H1 (cell line): ENCODE measurements at regions not wholly inside any gene's neighbourhood (a gene's known extent, or its start where the extent isn't known, plus 50 kb on each side); places are given as distances from the start of the nearest gene placed in this dataset.

Source experiments
- CTCF ChIA-PET: fragments of 300-600 bp; sonication (Branson Sonifier 250); formaldehyde crosslinking; loops from one replicate; lab custom pipeline; 2021; ENCODE audit not compliant: partially characterized antibody; lab: Charles Lee
- POLR2A ChIA-PET: fragments of 300-600 bp; sonication (Branson Sonifier 250); formaldehyde crosslinking; loops from one replicate; lab custom pipeline; 2021; ENCODE audit warnings: inconsistent platforms; ENCODE audit not compliant: partially characterized antibody; lab: Charles Lee
- DNase-seq, 2 experiments: peaks; one replicate each; pipeline versions ENCODE4 v3.0.0 to v3.0.0-alpha.2; 2010 to 2022; ENCODE audit warnings: low spot score in 2 of 2, low read depth in 1 of 2, mixed read lengths in 1 of 2
- FAIRE-seq: peaks from 2 replicates; lab custom pipeline; 2011; peaks lifted over from hg19 to GRCh38; lab: Jason Lieb, UNC
- H2AFZ ChIP-seq: 2 replicates; pipeline ENCODE4 v1.8.1; 2012; ENCODE audit warnings: low read length, inconsistent platforms
- H2AK5ac ChIP-seq: 2 replicates; pipeline ENCODE4 v1.6.1; 2013; ENCODE audit warnings: low read depth, low read length
- H2BK120ac ChIP-seq: replicated peaks from 2 replicates; pipeline ENCODE3; 2013; ENCODE audit warnings: low read depth, low read length, inconsistent platforms
- H2BK12ac ChIP-seq: 2 replicates; pipeline ENCODE4 v1.6.1; 2013; ENCODE audit warnings: low read depth, low read length
- H2BK15ac ChIP-seq: 2 replicates; pipeline ENCODE4 v1.6.1; 2013; ENCODE audit warnings: low read length
- H2BK20ac ChIP-seq: 2 replicates; pipeline ENCODE4 v1.6.1; 2013; ENCODE audit warnings: low read length
- H2BK5ac ChIP-seq: 2 replicates; pipeline ENCODE4 v1.6.1; 2013; ENCODE audit warnings: low read depth, low read length
- H3K14ac ChIP-seq: 2 replicates; pipeline ENCODE4 v1.6.1; 2013; ENCODE audit warnings: inconsistent platforms; ENCODE audit not compliant: insufficient read length
- H3K18ac ChIP-seq: 2 replicates; pipeline ENCODE4 v1.6.1; 2013; ENCODE audit warnings: low read length; ENCODE audit errors: extremely low read depth
- H3K23ac ChIP-seq: 2 replicates; pipeline ENCODE4 v1.6.1; 2013; ENCODE audit warnings: inconsistent platforms; ENCODE audit not compliant: insufficient read length
- H3K23me2 ChIP-seq: 2 replicates; pipeline ENCODE4 v1.6.1; 2013; ENCODE audit warnings: low read depth, low read length
- H3K27ac ChIP-seq: 2 replicates; pipeline ENCODE4 v1.6.1; 2011; ENCODE audit warnings: low read depth, low read length, inconsistent platforms
- H3K27me3 ChIP-seq, 4 experiments: replicated peaks in 1 of 4; 1 replicate in 1 of 4; 2 replicates in 3 of 4; pipeline versions ENCODE4 v1.6.1 to v1.8.1; 2011 to 2013; ENCODE audit warnings: low read length in 3 of 4, mild to moderate bottlenecking in 3 of 4, inconsistent platforms in 2 of 4, mixed read lengths in 2 of 4, moderate library complexity in 1 of 4; ENCODE audit not compliant: control insufficient read depth in 3 of 4, insufficient read depth in 3 of 4; ENCODE audit errors: extremely low read depth in 1 of 4
- H3K36me3 ChIP-seq, 4 experiments: 2 replicates each; pipeline versions ENCODE4 v1.6.1 to v1.8.1; 2011 to 2013; ENCODE audit warnings: mild to moderate bottlenecking in 4 of 4, low read length in 3 of 4, moderate library complexity in 2 of 4, control low read depth in 1 of 4, inconsistent platforms in 1 of 4; ENCODE audit not compliant: insufficient read depth in 4 of 4, control insufficient read depth in 2 of 4
- H3K4ac ChIP-seq: replicated peaks from 2 replicates; pipeline ENCODE3; 2013; ENCODE audit warnings: low read length, low read depth, mixed read lengths, inconsistent platforms; ENCODE audit not compliant: insufficient read length
- H3K4me1 ChIP-seq, 4 experiments: replicated peaks in 1 of 4; 1 replicate in 1 of 4; 2 replicates in 3 of 4; pipeline versions ENCODE4 v1.6.1 to v1.8.1; 2011 to 2013; ENCODE audit warnings: low read length in 3 of 4, inconsistent platforms in 2 of 4, mixed read lengths in 1 of 4; ENCODE audit not compliant: insufficient read depth in 4 of 4, control insufficient read depth in 3 of 4
- H3K4me2 ChIP-seq, 2 experiments: 2 replicates each; pipeline versions ENCODE4 v1.6.1 to v1.8.1; 2011 to 2013; ENCODE audit warnings: low read depth in 2 of 2, low read length in 2 of 2, control low read depth in 1 of 2, inconsistent platforms in 1 of 2, mild to moderate bottlenecking in 1 of 2; ENCODE audit not compliant: insufficient read depth in 1 of 2
- H3K4me3 ChIP-seq, 4 experiments: fragments of 200-600, 300-600 bp in 1 of 4; sonication (generic), shearing (Covaris generic), sonication (Bioruptor Twin) in 1 of 4; 2 replicates each; pipeline versions ENCODE4 v1.5.1 to v1.8.1; 2011 to 2016; ENCODE audit warnings: low read length in 4 of 4, low read depth in 3 of 4, control low read depth in 2 of 4, inconsistent platforms in 2 of 4, mild to moderate bottlenecking in 2 of 4, mixed read lengths in 1 of 4, moderate library complexity in 1 of 4; ENCODE audit not compliant: insufficient read depth in 2 of 4; ENCODE audit errors: extremely low read depth in 1 of 4
- H3K56ac ChIP-seq: replicated peaks from 2 replicates; pipeline ENCODE3; 2013; ENCODE audit warnings: low read depth, mild to moderate bottlenecking, mixed read lengths, low read length, inconsistent platforms; ENCODE audit not compliant: insufficient read length
- H3K79me1 ChIP-seq: 2 replicates; pipeline ENCODE4 v1.6.1; 2013; ENCODE audit warnings: low read depth, low read length, control low read depth
- H3K79me2 ChIP-seq, 2 experiments: 2 replicates each; pipeline versions ENCODE4 v1.6.1 to v1.8.1; 2012 to 2013; ENCODE audit warnings: low read length in 2 of 2, mild to moderate bottlenecking in 2 of 2, inconsistent platforms in 1 of 2; ENCODE audit not compliant: insufficient read depth in 2 of 2, control insufficient read depth in 1 of 2
- H3K9ac ChIP-seq, 4 experiments: replicated peaks in 1 of 4; 1 replicate in 1 of 4; 2 replicates in 3 of 4; pipeline versions ENCODE4 v1.6.1 to v1.8.1; 2011 to 2013; ENCODE audit warnings: low read depth in 3 of 4, low read length in 3 of 4, control low read depth in 2 of 4, mild to moderate bottlenecking in 2 of 4, moderate library complexity in 2 of 4, inconsistent platforms in 1 of 4; ENCODE audit errors: extremely low read depth in 1 of 4
- H3K9me3 ChIP-seq, 2 experiments: 2 replicates each; pipeline versions ENCODE4 v1.6.1 to v1.8.1; 2012 to 2013; ENCODE audit warnings: mild to moderate bottlenecking in 2 of 2, moderate library complexity in 2 of 2, control low read depth in 1 of 2, inconsistent platforms in 1 of 2, low read depth in 1 of 2, low read length in 1 of 2, mixed read lengths in 1 of 2; ENCODE audit not compliant: insufficient read depth in 2 of 2
- H4K20me1 ChIP-seq, 2 experiments: replicated peaks in 1 of 2; 2 replicates each; pipeline versions ENCODE3 to v1.8.1; 2011 to 2013; ENCODE audit warnings: inconsistent platforms in 2 of 2, low read length in 2 of 2, mild to moderate bottlenecking in 1 of 2; ENCODE audit not compliant: insufficient read depth in 2 of 2, control insufficient read depth in 1 of 2
- H4K5ac ChIP-seq: 2 replicates; pipeline ENCODE4 v1.6.1; 2013; ENCODE audit warnings: low read length, low read depth, mixed read lengths, inconsistent platforms; ENCODE audit not compliant: insufficient read length
- H4K8ac ChIP-seq: 2 replicates; pipeline ENCODE4 v1.8.0; 2013; ENCODE audit warnings: mild to moderate bottlenecking, moderate library complexity, low read length, inconsistent platforms; ENCODE audit not compliant: insufficient read depth; ENCODE audit errors: extremely low read depth
- H4K91ac ChIP-seq: replicated peaks from 2 replicates; pipeline ENCODE3; 2013; ENCODE audit warnings: low read length, mixed read lengths, inconsistent platforms; ENCODE audit not compliant: insufficient read length
- ASH2L ChIP-seq: fragments of 200-600, 300-600 bp; sonication (generic); IDR thresholded peaks from one replicate; pipeline ENCODE4 v1.7.1; 2017; ENCODE audit warnings: low read length
- ATF3 ChIP-seq: IDR thresholded peaks from 2 replicates; pipeline ENCODE4 v1.6.1; 2011; ENCODE audit warnings: low read depth, mild to moderate bottlenecking, low read length; ENCODE audit not compliant: insufficient read depth
- BCL11A ChIP-seq, 2 experiments: IDR thresholded peaks; one replicate each; pipeline ENCODE4 v1.6.1; 2011; ENCODE audit warnings: low read depth in 2 of 2, low read length in 2 of 2, mild to moderate bottlenecking in 2 of 2
- CHD2 ChIP-seq: IDR thresholded peaks from 2 replicates; pipeline ENCODE4 v1.6.1; 2012; ENCODE audit warnings: low read length, improper control_type of control experiment
- EP300 ChIP-seq, 2 experiments: IDR thresholded peaks; 1 replicate in 1 of 2; 2 replicates in 1 of 2; pipeline ENCODE4 v1.6.1; 2011 to 2012; ENCODE audit warnings: low read depth in 2 of 2, low read length in 2 of 2, mild to moderate bottlenecking in 2 of 2, borderline replicate concordance in 1 of 2, inconsistent platforms in 1 of 2, moderate library complexity in 1 of 2
- FOSL1 ChIP-seq: IDR thresholded peaks from 2 replicates; pipeline ENCODE4 v1.6.1; 2011; ENCODE audit warnings: mild to moderate bottlenecking, low read depth, low read length, moderate library complexity; ENCODE audit not compliant: insufficient read depth
- JUND ChIP-seq: IDR thresholded peaks from 2 replicates; pipeline ENCODE4 v1.6.1; 2011; ENCODE audit warnings: mild to moderate bottlenecking, improper control_type of control experiment, low read length
- NANOG ChIP-seq: IDR thresholded peaks from 2 replicates; pipeline ENCODE4 v1.6.1; 2011; ENCODE audit warnings: low read length, low read depth, mild to moderate bottlenecking, inconsistent platforms; ENCODE audit not compliant: insufficient read depth, poor library complexity, severe bottlenecking
- NRF1 ChIP-seq: IDR thresholded peaks from 2 replicates; pipeline ENCODE4 v1.6.1; 2011; ENCODE audit warnings: mild to moderate bottlenecking, low read depth, low read length, improper control_type of control experiment
- RBBP5 ChIP-seq: IDR thresholded peaks from 2 replicates; pipeline ENCODE4 v1.7.1; 2012; ENCODE audit warnings: low read depth, mild to moderate bottlenecking, inconsistent platforms, low read length, moderate library complexity, borderline replicate concordance
- USF2 ChIP-seq: IDR thresholded peaks from 2 replicates; pipeline ENCODE4 v1.6.1; 2011; ENCODE audit warnings: low read length, improper control_type of control experiment
- YY1 ChIP-seq: IDR thresholded peaks from 2 replicates; pipeline ENCODE4 v1.6.1; 2011; ENCODE audit warnings: low read depth, mild to moderate bottlenecking, low read length
- WGBS, 2 experiments: shearing (Covaris generic) in 1 of 2; methylation state at CpG; one replicate each; pipeline versions ENCODE4 v1.1.6 to v1.1.7; 2013 to 2015; ENCODE audit warnings: low lambda C conversion rate in 2 of 2, mixed read lengths in 2 of 2, inconsistent platforms in 1 of 2, low coverage in 1 of 2, missing lambda C conversion rate in 1 of 2; ENCODE audit not compliant: insufficient replicate concordance in 2 of 2, insufficient coverage in 1 of 2, insufficient read length in 1 of 2; ENCODE audit errors: extremely low coverage in 1 of 2, missing lambda C conversion rate in 1 of 2; 5-methylcytosine and 5-hydroxymethylcytosine counted together

- Histone ChIP-seq H3K23me2 (peaks cover 2% of the 10 kb centered on the region; the same call in 1 of the 2 replicates), H3K27me3 (no peaks in the 10 kb centered on the region), H2AFZ (no peak overlapping the region), H3K9me3 (no peaks in the 10 kb centered on the region), H2AK5ac (no peak overlapping the region), H3K4me1 (no peaks in the 10 kb centered on the region), H4K5ac (no peak overlapping the region), H4K8ac (no peak overlapping the region), H3K36me3 (no peaks in the 10 kb centered on the region), H3K23ac (no peak overlapping the region), H4K20me1 (no peaks in the 10 kb centered on the region), H2BK120ac (no peak overlapping the region), H3K4ac (no peak overlapping the region), H3K4me3 (no peak overlapping the region), H2BK12ac (no peak overlapping the region), H2BK5ac (no peak overlapping the region), H3K27ac (no peak overlapping the region), H3K79me2 (no peaks in the 10 kb centered on the region), H3K4me2 (no peak overlapping the region), H3K56ac (no peak overlapping the region), H2BK15ac (no peak overlapping the region), H3K9ac (no peak overlapping the region), H4K91ac (no peak overlapping the region), H3K14ac (no peak overlapping the region), H2BK20ac (no peak overlapping the region)
- FAIRE-seq = no peak
- 86% methylated on average over 5 of the region's 5 CpGs; no CpG with 5 or more reads in 1 of the 2 experiments for WGBS, 2 experiments
- DNase-seq = no peak
- POLR2A ChIA-PET = no interaction called here
- TF ChIP-seq USF2 (no peak), FOSL1 (no peak), JUND (no peak), NANOG (no peak), RBBP5 (no peak), BCL11A (IDR thresholded peaks at IDR 0.05; ENCODE audit: low read depth in 2 of 2, low read length in 2 of 2) (no peak), EP300 (IDR thresholded peaks at IDR 0.05; ENCODE audit: borderline replicate concordance in 1 of 2, low read depth in 2 of 2, low read length in 2 of 2) (no peak), ATF3 (no peak), YY1 (no peak), NRF1 (no peak), CHD2 (no peak), ASH2L (no peak)
- TF ChIP-seq, all 59 proteins: peak for 0
- no peaks in the 10 kb centered on the region for H3K79me1 ChIP-seq
- no peak overlapping the region for H3K18ac ChIP-seq
- CTCF ChIA-PET = interaction anchor here (1.3 kb wide), 2 partner anchors 81 to 92 kb away, joined by 3 to 4 read pairs; no protein-coding TSS in a partner anchor
Measured at GRCh38 chr20:23143098-23143497, 57.0 kb upstream of the CD93 start.
